ENCODE measurements at regions not wholly inside any gene's neighbourhood (a gene's known extent, or its start where the extent isn't known, plus 50 kb on each side); places are given as distances from the start of the nearest gene placed in this dataset.

GRCh38 chr13:40105231-40105630, 449.8 kb downstream of the COG6 start:
- no peak for TF ChIP-seq CTCF (IDR thresholded peaks at IDR 0.05; ENCODE audit: poor library complexity)
- no peak for TF ChIP-seq EZH2 (IDR thresholded peaks at IDR 0.05; ENCODE audit: borderline replicate concordance)
